HepG2 (cell line): ENCODE measurements at regions not wholly inside any gene's neighbourhood (a gene's known extent, or its start where the extent isn't known, plus 50 kb on each side); places are given as distances from the start of the nearest gene placed in this dataset.
"Not testable (repeated sequence)": the region's sequence is repeated elsewhere in the genome, so short reads cannot be mapped to it uniquely, and the experiment has no call there.

Source experiments
- ATAC-seq: fragments of 200-7000 bp; cut with Tn5 transposase; 3 replicates; pipeline ENCODE4 v1.9.1; 2020; ENCODE audit warnings: mild to moderate bottlenecking, moderate library complexity
- BruUV-seq: library from RNA; stranded (reverse); fragments of 400-500 nt; replicated peaks from 2 replicates; lab custom pipeline; 2021; lab: Mats Ljungman, UMichigan
- CTCF ChIA-PET: fragments of 300-600 bp; formaldehyde crosslinking; extraction: SDS; loops from one replicate; lab custom pipeline; 2021; ENCODE audit warnings: low total read pairs, inconsistent platforms, low intra/inter-chr PET ratio; lab: Yijun Ruan, JAX
- POLR2A ChIA-PET: fragments of 350-600 bp; sonication (Branson Sonifier 250); formaldehyde crosslinking; loops from one replicate; lab custom pipeline; 2020; ENCODE audit warnings: antibody characterized with exemption, inconsistent platforms; lab: Yijun Ruan, JAX
- DNase-seq: peaks from one replicate; pipeline ENCODE4 v3.0.0-alpha.2; 2015; ENCODE audit warnings: low spot score
- FAIRE-seq: peaks from 3 replicates; lab custom pipeline; 2011; peaks lifted over from hg19 to GRCh38; lab: Jason Lieb, UNC
- H2AFZ ChIP-seq: one replicate; pipeline ENCODE4 v1.6.1; 2011; ENCODE audit warnings: low read length, inconsistent platforms
- H3K27ac ChIP-seq: fragments of 300-600 bp; 3 replicates; pipeline ENCODE4 v1.8.0; 2011; ENCODE audit warnings: mixed run types, mild to moderate bottlenecking, mixed read lengths, low read length, inconsistent platforms; ENCODE audit not compliant: insufficient read depth; ENCODE audit errors: extremely low read length
- H3K27me3 ChIP-seq, 2 experiments: fragments of 200-600 bp in 1 of 2; 2 replicates in 1 of 2; 3 replicates in 1 of 2; pipeline versions ENCODE4 v1.6.0 to v1.8.0; 2011; ENCODE audit warnings: low read length in 2 of 2, mild to moderate bottlenecking in 2 of 2, moderate library complexity in 2 of 2, inconsistent platforms in 1 of 2; ENCODE audit not compliant: insufficient read depth in 2 of 2, control insufficient read depth in 1 of 2
- H3K36me3 ChIP-seq, 2 experiments: fragments of 200-600 bp in 1 of 2; replicated peaks in 1 of 2; 2 replicates in 1 of 2; 3 replicates in 1 of 2; pipeline versions ENCODE4 v1.5.1 to v1.8.0; 2011; ENCODE audit warnings: low read length in 2 of 2, inconsistent platforms in 1 of 2; ENCODE audit not compliant: insufficient read depth in 2 of 2, control insufficient read depth in 1 of 2
- H3K4me1 ChIP-seq: 2 replicates; pipeline ENCODE4 v1.5.1; 2012; ENCODE audit warnings: low read length, inconsistent platforms; ENCODE audit not compliant: insufficient read depth
- H3K4me2 ChIP-seq: 2 replicates; pipeline ENCODE4 v1.6.0; 2011; ENCODE audit warnings: low read depth, low read length, inconsistent platforms
- H3K4me3 ChIP-seq, 3 experiments: fragments of 200-600 bp in 1 of 3; sonication (generic), shearing (Covaris generic) in 1 of 3; replicated peaks in 1 of 3; 2 replicates each; pipeline ENCODE4 v1.5.1; 2011 to 2016; ENCODE audit warnings: low read length in 3 of 3, inconsistent platforms in 2 of 3, low read depth in 2 of 3, mild to moderate bottlenecking in 2 of 3, control low read depth in 1 of 3, mixed read lengths in 1 of 3; ENCODE audit not compliant: insufficient read depth in 1 of 3
- H3K79me2 ChIP-seq: one replicate; pipeline ENCODE4 v1.6.1; 2011; ENCODE audit warnings: low read length, inconsistent platforms; ENCODE audit not compliant: insufficient read depth
- H3K9ac ChIP-seq: 2 replicates; pipeline ENCODE4 v1.6.0; 2011; ENCODE audit warnings: mild to moderate bottlenecking, low read depth, low read length, inconsistent platforms; ENCODE audit not compliant: insufficient read depth
- H3K9me3 ChIP-seq: 2 replicates; pipeline ENCODE4 v1.5.1; 2012; ENCODE audit warnings: mild to moderate bottlenecking, low read length
- H4K20me1 ChIP-seq: 2 replicates; pipeline ENCODE4 v1.6.0; 2011; ENCODE audit warnings: inconsistent platforms, mild to moderate bottlenecking, low read length, moderate library complexity; ENCODE audit not compliant: insufficient read depth
- HDAC1 ChIP-seq: sonication (generic); formaldehyde crosslinking; IDR thresholded peaks from 2 replicates; pipeline ENCODE4 v1.5.1; 2020; ENCODE audit warnings: mild to moderate bottlenecking, missing genetic modification reagents
- HNRNPLL ChIP-seq: fragments of 200-400 bp; formaldehyde crosslinking; IDR thresholded peaks from 2 replicates; pipeline ENCODE4 v1.6.1; 2017; ENCODE audit warnings: mild to moderate bottlenecking, low read depth, low read length; ENCODE audit not compliant: poor library complexity, severe bottlenecking
- MAFF ChIP-seq: IDR thresholded peaks from 2 replicates; pipeline ENCODE4 v1.6.1; 2011; ENCODE audit warnings: low read depth, low read length, improper control_type of control experiment
- MAFK ChIP-seq, 2 experiments: IDR thresholded peaks in 1 of 2; conservative IDR thresholded peaks in 1 of 2; 2 replicates each; pipeline ENCODE4 v1.6.1; 2011; ENCODE audit warnings: improper control_type of control experiment in 2 of 2, low read length in 2 of 2
- PITX1 ChIP-seq: sonication (generic); formaldehyde crosslinking; IDR thresholded peaks from 2 replicates; pipeline ENCODE4 v1.5.1; 2020; ENCODE audit warnings: mild to moderate bottlenecking, missing genetic modification reagents
- SKI ChIP-seq: fragments of 450-650 bp; IDR thresholded peaks from one replicate; pipeline ENCODE4 v1.6.1; 2018; ENCODE audit warnings: mild to moderate bottlenecking; ENCODE audit not compliant: partially characterized antibody
- ZNF780A ChIP-seq: sonication (generic); formaldehyde crosslinking; IDR thresholded peaks from 2 replicates; pipeline ENCODE4 v1.8.0; 2022; ENCODE audit warnings: mild to moderate bottlenecking, missing genetic modification reagents, moderate library complexity
- ZNF878 ChIP-seq: sonication (generic); formaldehyde crosslinking; IDR thresholded peaks from 2 replicates; pipeline ENCODE4 v1.8.1; 2023; ENCODE audit warnings: mild to moderate bottlenecking, missing genetic modification reagents, moderate library complexity
- WGBS: methylation state at CpG from one replicate; pipeline ENCODE4 v1.1.6; 2017; ENCODE audit warnings: low lambda C conversion rate; 5-methylcytosine and 5-hydroxymethylcytosine counted together
- in situ Hi-C: cut with HindIII; loops from 2 replicates; pipeline ENCODE4 v1.10.0; 2017; ENCODE audit warnings: low pct_unique_long_range_greater_than_20kb; ENCODE audit not compliant: extremely low pct_ligation_motif_present
- intact Hi-C: fragments of 100-400 bp; cut with micrococcal nuclease; formaldehyde crosslinking; loops from one replicate; pipeline ENCODE4 v1.10.0; 2022; ENCODE audit not compliant: unreplicated experiment
- TF ChIP-seq, protein P1 (sequence below): sonication (generic); formaldehyde crosslinking; IDR thresholded peaks from 2 replicates; pipeline ENCODE4 v1.4.0; 2020; ENCODE audit warnings: mild to moderate bottlenecking, low read depth, missing genetic modification reagents
- TF ChIP-seq, protein P2 (sequence below): sonication (generic); formaldehyde crosslinking; IDR thresholded peaks from 2 replicates; pipeline ENCODE4 v1.5.0; 2020; ENCODE audit warnings: mild to moderate bottlenecking, missing genetic modification reagents, borderline replicate concordance
- TF ChIP-seq, protein P3 (sequence below): sonication (generic); formaldehyde crosslinking; IDR thresholded peaks from 2 replicates; pipeline ENCODE4 v1.4.0; 2020; ENCODE audit warnings: mild to moderate bottlenecking, low read depth, missing genetic modification reagents

DNA sequence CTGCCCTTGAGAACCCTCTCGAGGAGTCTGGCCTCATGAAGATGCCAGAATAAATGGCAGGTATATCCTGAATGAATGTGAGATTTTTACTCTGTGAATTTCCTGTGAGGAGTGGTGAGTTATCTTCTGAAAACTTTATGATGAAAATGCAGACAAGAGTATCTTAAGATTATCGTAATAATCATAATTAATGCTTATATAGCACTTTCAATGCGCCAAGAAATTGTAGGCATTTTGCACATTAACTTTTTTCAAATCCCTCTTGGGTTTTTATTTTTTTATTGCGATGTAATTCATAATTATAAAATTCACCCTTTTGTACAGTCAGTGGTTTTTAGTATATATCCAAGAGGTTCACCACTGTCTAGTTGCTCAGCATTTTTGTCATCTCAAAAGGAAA is 135.1 kb downstream of the FOXD4L6 start:
- H3K79me2 ChIP-seq, H3K9me3 ChIP-seq, H3K36me3 ChIP-seq, DNase-seq, intact Hi-C loops, ATAC-seq, POLR2A ChIA-PET, CTCF ChIA-PET, H3K9ac ChIP-seq, H4K20me1 ChIP-seq, FAIRE-seq, H2AFZ ChIP-seq, BruUV-seq, H3K27me3 ChIP-seq, in situ Hi-C loops, H3K27ac ChIP-seq: not testable (repeated sequence)
- Histone ChIP-seq H3K4me2 (peak overlapping the region; percentile 36), H3K4me1 (peaks cover 20% of the 10 kb centered on the region), H3K4me3 (peak overlapping the region in 2 of 3 experiments; percentile 34 to 97; a peak in 3 of 6 replicates)
- 78% methylated on average over 4 of the region's 4 CpGs for WGBS
- TF ChIP-seq MAFF (peak; percentile 65), MAFK (conservative IDR thresholded peaks at IDR 0.05 in 1 of 2, IDR thresholded peaks at IDR 0.05 in 1 of 2; ENCODE audit: low read length in 2 of 2) (peak; percentile 43 to 73; a peak in 3 of 4 replicates)

DNA sequence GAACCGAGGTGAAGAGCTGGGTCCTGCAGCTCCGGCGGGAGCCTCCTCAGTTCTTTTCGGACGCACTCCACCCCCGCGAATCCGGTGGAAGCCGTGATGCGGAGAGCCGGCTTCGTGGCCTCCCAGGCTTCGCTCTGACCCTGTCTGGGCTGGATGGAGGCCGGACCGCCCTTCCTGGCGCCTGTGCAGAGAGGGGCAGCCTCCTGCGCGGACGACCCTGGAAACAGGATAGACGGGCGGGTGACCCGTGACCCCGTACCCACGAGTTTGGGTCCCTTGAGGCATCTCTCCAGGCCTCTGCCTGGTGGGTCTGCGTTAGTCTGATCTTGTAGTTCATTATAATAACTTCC is 136.0 kb downstream of the FOXD4L6 start:
- BruUV-seq: TSS peak; percentile 74
- POLR2A ChIA-PET: interaction anchor here (1.0 kb wide), 1 partner anchor 16 kb away, joined by 3 read pairs; no protein-coding TSS in a partner anchor
- CTCF ChIA-PET, H4K20me1 ChIP-seq, H3K79me2 ChIP-seq, H3K27me3 ChIP-seq, H3K9me3 ChIP-seq, FAIRE-seq, H3K36me3 ChIP-seq, H2AFZ ChIP-seq, intact Hi-C loops, in situ Hi-C loops, DNase-seq: not testable (repeated sequence)
- Histone ChIP-seq H3K4me3 (peak overlapping the region; percentile 76 to 97 (median 90)), H3K27ac (peak overlapping the region; percentile 67), H3K9ac (peak overlapping the region; percentile 77), H3K4me2 (peak overlapping the region; percentile 36), H3K4me1 (peaks cover 20% of the 10 kb centered on the region)
- ATAC-seq: peak; percentile 61
- 5% methylated on average over 18 of the region's 25 CpGs for WGBS
- TF ChIP-seq, protein P1, sequence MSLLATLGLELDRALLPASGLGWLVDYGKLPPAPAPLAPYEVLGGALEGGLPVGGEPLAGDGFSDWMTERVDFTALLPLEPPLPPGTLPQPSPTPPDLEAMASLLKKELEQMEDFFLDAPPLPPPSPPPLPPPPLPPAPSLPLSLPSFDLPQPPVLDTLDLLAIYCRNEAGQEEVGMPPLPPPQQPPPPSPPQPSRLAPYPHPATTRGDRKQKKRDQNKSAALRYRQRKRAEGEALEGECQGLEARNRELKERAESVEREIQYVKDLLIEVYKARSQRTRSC: peak; percentile 16; the same call in 1 of the 2 replicates
- TF ChIP-seq HNRNPLL: peak; percentile 18
- TF ChIP-seq ZNF780A (CRISPR knock-in tag): 0 out of 2 replicates have a peak, but pooled peaks have one; percentile 17
- TF ChIP-seq SKI: peak; percentile 15
- TF ChIP-seq, protein P2, sequence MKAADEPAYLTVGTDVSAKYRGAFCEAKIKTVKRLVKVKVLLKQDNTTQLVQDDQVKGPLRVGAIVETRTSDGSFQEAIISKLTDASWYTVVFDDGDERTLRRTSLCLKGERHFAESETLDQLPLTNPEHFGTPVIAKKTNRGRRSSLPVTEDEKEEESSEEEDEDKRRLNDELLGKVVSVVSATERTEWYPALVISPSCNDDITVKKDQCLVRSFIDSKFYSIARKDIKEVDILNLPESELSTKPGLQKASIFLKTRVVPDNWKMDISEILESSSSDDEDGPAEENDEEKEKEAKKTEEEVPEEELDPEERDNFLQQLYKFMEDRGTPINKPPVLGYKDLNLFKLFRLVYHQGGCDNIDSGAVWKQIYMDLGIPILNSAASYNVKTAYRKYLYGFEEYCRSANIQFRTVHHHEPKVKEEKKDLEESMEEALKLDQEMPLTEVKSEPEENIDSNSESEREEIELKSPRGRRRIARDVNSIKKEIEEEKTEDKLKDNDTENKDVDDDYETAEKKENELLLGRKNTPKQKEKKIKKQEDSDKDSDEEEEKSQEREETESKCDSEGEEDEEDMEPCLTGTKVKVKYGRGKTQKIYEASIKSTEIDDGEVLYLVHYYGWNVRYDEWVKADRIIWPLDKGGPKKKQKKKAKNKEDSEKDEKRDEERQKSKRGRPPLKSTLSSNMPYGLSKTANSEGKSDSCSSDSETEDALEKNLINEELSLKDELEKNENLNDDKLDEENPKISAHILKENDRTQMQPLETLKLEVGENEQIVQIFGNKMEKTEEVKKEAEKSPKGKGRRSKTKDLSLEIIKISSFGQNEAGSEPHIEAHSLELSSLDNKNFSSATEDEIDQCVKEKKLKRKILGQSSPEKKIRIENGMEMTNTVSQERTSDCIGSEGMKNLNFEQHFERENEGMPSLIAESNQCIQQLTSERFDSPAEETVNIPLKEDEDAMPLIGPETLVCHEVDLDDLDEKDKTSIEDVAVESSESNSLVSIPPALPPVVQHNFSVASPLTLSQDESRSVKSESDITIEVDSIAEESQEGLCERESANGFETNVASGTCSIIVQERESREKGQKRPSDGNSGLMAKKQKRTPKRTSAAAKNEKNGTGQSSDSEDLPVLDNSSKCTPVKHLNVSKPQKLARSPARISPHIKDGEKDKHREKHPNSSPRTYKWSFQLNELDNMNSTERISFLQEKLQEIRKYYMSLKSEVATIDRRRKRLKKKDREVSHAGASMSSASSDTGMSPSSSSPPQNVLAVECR (CRISPR knock-in tag): peak; percentile 12; the same call in 1 of the 2 replicates
- peak; percentile 25 for TF ChIP-seq ZNF878 (CRISPR knock-in tag)
- TF ChIP-seq PITX1 (CRISPR knock-in tag): 0 out of 2 replicates have a peak, but pooled peaks have one; percentile 0
- TF ChIP-seq, protein P3, sequence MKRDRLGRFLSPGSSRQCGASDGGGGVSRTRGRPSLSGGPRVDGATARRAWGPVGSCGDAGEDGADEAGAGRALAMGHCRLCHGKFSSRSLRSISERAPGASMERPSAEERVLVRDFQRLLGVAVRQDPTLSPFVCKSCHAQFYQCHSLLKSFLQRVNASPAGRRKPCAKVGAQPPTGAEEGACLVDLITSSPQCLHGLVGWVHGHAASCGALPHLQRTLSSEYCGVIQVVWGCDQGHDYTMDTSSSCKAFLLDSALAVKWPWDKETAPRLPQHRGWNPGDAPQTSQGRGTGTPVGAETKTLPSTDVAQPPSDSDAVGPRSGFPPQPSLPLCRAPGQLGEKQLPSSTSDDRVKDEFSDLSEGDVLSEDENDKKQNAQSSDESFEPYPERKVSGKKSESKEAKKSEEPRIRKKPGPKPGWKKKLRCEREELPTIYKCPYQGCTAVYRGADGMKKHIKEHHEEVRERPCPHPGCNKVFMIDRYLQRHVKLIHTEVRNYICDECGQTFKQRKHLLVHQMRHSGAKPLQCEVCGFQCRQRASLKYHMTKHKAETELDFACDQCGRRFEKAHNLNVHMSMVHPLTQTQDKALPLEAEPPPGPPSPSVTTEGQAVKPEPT (CRISPR knock-in tag): 0 out of 2 replicates have a peak, but pooled peaks have one; percentile 4
- TF ChIP-seq HDAC1 (CRISPR knock-in tag): peak; percentile 68
